ENCODE measurements at regions not wholly inside any gene's neighbourhood (a gene's known extent, or its start where the extent isn't known, plus 50 kb on each side); places are given as distances from the start of the nearest gene placed in this dataset.

DNA sequence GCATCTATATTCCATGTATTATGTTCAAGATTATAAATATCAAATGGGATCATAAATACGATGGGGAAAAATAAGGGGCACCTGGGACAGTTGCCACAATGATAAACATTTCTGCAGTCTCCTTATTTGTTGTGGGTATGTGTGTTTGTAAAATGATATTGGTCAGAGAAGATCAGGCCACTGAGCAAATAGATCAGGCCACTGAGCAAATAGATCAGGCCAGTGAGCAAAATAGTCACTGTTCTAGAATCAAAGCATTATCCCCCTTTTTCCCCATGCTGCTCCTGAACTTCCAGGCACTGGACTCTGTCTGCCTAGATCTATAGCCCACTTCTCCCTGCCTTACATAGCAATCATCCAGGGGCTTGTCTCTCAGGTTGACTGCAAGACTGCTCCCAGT lies 599.8 kb upstream of the USP24 start:
- no peak for TF ChIP-seq EP300 (IDR thresholded peaks at IDR 0.05; ENCODE audit: borderline replicate concordance)
- TF ChIP-seq EGR1 (IDR thresholded peaks at IDR 0.05) = no peak
- no peak for TF ChIP-seq YY1 (IDR thresholded peaks at IDR 0.05; ENCODE audit: low read depth)
- TF ChIP-seq MAX (IDR thresholded peaks at IDR 0.05) = no peak
